Panc1 (cell line): ENCODE measurements at regions not wholly inside any gene's neighbourhood (a gene's known extent, or its start where the extent isn't known, plus 50 kb on each side); places are given as distances from the start of the nearest gene placed in this dataset.

Experiments
- ATAC-seq: fragments of 200-7000 bp; cut with Tn5 transposase; 2 replicates; pipeline ENCODE4 v1.9.1; 2020; ENCODE audit warnings: mild to moderate bottlenecking, moderate library complexity
- BruUV-seq: library from RNA; stranded (reverse); fragments of 400-500 nt; replicated peaks from 2 replicates; lab custom pipeline; 2021; lab: Mats Ljungman, UMichigan
- CTCF ChIA-PET: fragments of 300-600 bp; sonication (Branson Sonifier 250); formaldehyde crosslinking; loops from one replicate; lab custom pipeline; 2022; ENCODE audit warnings: antibody characterized with exemption; lab: Charles Lee
- POLR2A ChIA-PET: fragments of 300-600 bp; sonication (Branson Sonifier 250); formaldehyde crosslinking; loops from one replicate; lab custom pipeline; 2022; ENCODE audit warnings: antibody characterized with exemption; lab: Charles Lee
- DNase-seq: peaks from one replicate; pipeline ENCODE4 v3.0.0-alpha.2; 2010; ENCODE audit warnings: low read depth, low spot score
- H3K27ac ChIP-seq: 2 replicates; pipeline ENCODE4 v1.5.1; 2011; ENCODE audit warnings: mild to moderate bottlenecking, low read length, inconsistent platforms
- H3K27me3 ChIP-seq: fragments of 200-500 bp; sonication (Bioruptor generic); 2 replicates; pipeline ENCODE4 v1.6.0; 2014; ENCODE audit warnings: low read length, inconsistent platforms; ENCODE audit not compliant: control insufficient read depth, insufficient read depth
- H3K36me3 ChIP-seq: fragments of 200-500 bp; sonication (Bioruptor generic); 2 replicates; pipeline ENCODE4 v1.5.1; 2014; ENCODE audit warnings: inconsistent platforms, mild to moderate bottlenecking, low read length, moderate library complexity; ENCODE audit not compliant: control insufficient read depth, insufficient read depth
- H3K4me1 ChIP-seq: 2 replicates; pipeline ENCODE4 v1.5.1; 2011; ENCODE audit warnings: inconsistent platforms, mild to moderate bottlenecking, low read length, moderate library complexity; ENCODE audit not compliant: control insufficient read depth, insufficient read depth
- H3K4me3 ChIP-seq, 2 experiments: 2 replicates each; pipeline ENCODE4 v1.5.1; 2011 to 2012; ENCODE audit warnings: low read depth in 2 of 2, low read length in 2 of 2, mild to moderate bottlenecking in 2 of 2, inconsistent platforms in 1 of 2, moderate library complexity in 1 of 2
- H3K9me3 ChIP-seq: fragments of 200-500 bp; sonication (Bioruptor generic); 2 replicates; pipeline ENCODE4 v1.5.1; 2014; ENCODE audit warnings: low read depth, mild to moderate bottlenecking, inconsistent platforms, low read length, moderate library complexity; ENCODE audit not compliant: control insufficient read depth, insufficient read depth
- POLR2AphosphoS5 ChIP-seq: IDR thresholded peaks from 2 replicates; pipeline ENCODE4 v1.6.1; 2012; ENCODE audit warnings: mild to moderate bottlenecking, low read depth, low read length, moderate library complexity
- SIN3A ChIP-seq: IDR thresholded peaks from 2 replicates; pipeline ENCODE4 v1.6.1; 2012; ENCODE audit warnings: low read depth, mild to moderate bottlenecking, low read length, moderate library complexity, borderline replicate concordance; ENCODE audit not compliant: insufficient read depth
- TCF7L2 ChIP-seq: IDR thresholded peaks from 2 replicates; pipeline ENCODE4 v1.6.1; 2011; ENCODE audit warnings: mild to moderate bottlenecking, low read depth, low read length, inconsistent platforms
- in situ Hi-C: cut with HindIII; loops from 2 replicates; pipeline ENCODE4 v1.10.0; 2016; ENCODE audit warnings: low sequenced_read_pairs, low pct_unique_long_range_greater_than_20kb
- intact Hi-C: fragments of 100-400 bp; cut with micrococcal nuclease; formaldehyde crosslinking; loops from one replicate; pipeline ENCODE4 v1.10.0; 2022; ENCODE audit not compliant: unreplicated experiment
- TF ChIP-seq, protein P1 (sequence below), 2 experiments: IDR thresholded peaks; 2 replicates each; pipeline ENCODE4 v1.6.1; 2011 to 2012; ENCODE audit warnings: low read depth in 2 of 2, control low read depth in 1 of 2, low read length in 1 of 2, mild to moderate bottlenecking in 1 of 2, moderate library complexity in 1 of 2; ENCODE audit not compliant: insufficient read depth in 1 of 2
- TF ChIP-seq, protein P2 (sequence below): fragments of 450-650 bp; IDR thresholded peaks from 2 replicates; pipeline ENCODE4 v1.5.1; 2017; ENCODE audit warnings: mild to moderate bottlenecking

DNA sequence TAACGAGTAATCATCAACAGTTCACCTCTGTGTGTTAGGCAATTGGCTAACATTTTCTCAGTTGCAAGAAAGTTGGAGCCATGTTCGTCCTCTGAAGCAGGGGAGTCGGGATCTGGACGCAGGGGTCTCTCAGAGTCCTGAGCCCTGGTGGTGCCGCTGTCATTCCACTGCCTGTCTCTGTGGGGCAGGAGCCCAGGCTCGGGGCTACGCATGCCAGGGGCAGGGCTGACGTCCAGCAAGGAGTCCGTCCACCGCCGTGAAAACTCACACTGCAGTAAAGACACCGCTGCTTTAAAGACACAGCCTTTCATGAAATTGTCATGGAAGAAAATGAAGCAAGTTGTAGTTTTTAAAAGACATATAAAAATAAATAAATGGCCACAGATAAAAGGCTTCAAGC, 571.1 kb upstream of the SOX11 start:
- no TSS peak for BruUV-seq
- ChIA-PET CTCF (no interaction called here), POLR2A (no interaction called here)
- in situ Hi-C loops: no loop called here
- TF ChIP-seq POLR2AphosphoS5: no peak
- no peak for TF ChIP-seq TCF7L2
- TF ChIP-seq, protein P1, sequence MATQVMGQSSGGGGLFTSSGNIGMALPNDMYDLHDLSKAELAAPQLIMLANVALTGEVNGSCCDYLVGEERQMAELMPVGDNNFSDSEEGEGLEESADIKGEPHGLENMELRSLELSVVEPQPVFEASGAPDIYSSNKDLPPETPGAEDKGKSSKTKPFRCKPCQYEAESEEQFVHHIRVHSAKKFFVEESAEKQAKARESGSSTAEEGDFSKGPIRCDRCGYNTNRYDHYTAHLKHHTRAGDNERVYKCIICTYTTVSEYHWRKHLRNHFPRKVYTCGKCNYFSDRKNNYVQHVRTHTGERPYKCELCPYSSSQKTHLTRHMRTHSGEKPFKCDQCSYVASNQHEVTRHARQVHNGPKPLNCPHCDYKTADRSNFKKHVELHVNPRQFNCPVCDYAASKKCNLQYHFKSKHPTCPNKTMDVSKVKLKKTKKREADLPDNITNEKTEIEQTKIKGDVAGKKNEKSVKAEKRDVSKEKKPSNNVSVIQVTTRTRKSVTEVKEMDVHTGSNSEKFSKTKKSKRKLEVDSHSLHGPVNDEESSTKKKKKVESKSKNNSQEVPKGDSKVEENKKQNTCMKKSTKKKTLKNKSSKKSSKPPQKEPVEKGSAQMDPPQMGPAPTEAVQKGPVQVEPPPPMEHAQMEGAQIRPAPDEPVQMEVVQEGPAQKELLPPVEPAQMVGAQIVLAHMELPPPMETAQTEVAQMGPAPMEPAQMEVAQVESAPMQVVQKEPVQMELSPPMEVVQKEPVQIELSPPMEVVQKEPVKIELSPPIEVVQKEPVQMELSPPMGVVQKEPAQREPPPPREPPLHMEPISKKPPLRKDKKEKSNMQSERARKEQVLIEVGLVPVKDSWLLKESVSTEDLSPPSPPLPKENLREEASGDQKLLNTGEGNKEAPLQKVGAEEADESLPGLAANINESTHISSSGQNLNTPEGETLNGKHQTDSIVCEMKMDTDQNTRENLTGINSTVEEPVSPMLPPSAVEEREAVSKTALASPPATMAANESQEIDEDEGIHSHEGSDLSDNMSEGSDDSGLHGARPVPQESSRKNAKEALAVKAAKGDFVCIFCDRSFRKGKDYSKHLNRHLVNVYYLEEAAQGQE (IDR thresholded peaks at IDR 0.05; ENCODE audit: insufficient read depth in 1 of 2, low read depth in 2 of 2, low read length in 1 of 2): no peak
- no peak for TF ChIP-seq SIN3A
- DNase-seq: no peak
- H3K27ac ChIP-seq: no peak overlapping the region
- intact Hi-C loops: no loop called here
- H3K4me3 ChIP-seq: no peak overlapping the region
- no peaks in the 10 kb centered on the region for H3K27me3 ChIP-seq
- H3K36me3 ChIP-seq: no peaks in the 10 kb centered on the region
- no peak for ATAC-seq
- no peaks in the 10 kb centered on the region for H3K4me1 ChIP-seq
- no peaks in the 10 kb centered on the region for H3K9me3 ChIP-seq

DNA sequence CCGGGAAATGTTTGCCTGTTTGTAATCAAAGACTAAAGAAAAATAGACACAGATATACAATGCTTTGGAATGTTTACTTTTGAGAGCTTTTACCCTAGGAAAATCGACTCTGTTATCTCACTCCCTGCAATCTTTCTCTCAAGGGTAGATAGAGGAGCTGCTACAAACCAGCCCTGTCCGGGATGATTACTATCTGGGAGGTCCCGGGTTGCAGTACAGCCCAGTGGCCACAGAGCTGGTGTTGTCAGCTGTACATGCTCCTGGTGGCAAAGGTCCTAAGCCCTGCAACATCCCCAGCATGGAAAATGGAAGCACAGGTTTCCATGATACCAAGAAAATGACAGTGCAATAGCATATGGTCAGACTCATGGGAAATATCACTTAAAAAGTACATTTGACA, 570.5 kb upstream of the SOX11 start:
- no peak overlapping the region for H3K4me3 ChIP-seq
- no peaks in the 10 kb centered on the region for H3K36me3 ChIP-seq
- no peaks in the 10 kb centered on the region for H3K27me3 ChIP-seq
- intact Hi-C loops: no loop called here
- no peak overlapping the region for H3K27ac ChIP-seq
- BruUV-seq: no TSS peak
- ChIA-PET POLR2A (no interaction called here), CTCF (no interaction called here)
- TF ChIP-seq, protein P1 (IDR thresholded peaks at IDR 0.05; ENCODE audit: insufficient read depth in 1 of 2, low read depth in 2 of 2, low read length in 1 of 2): no peak
- TF ChIP-seq SIN3A: no peak
- TF ChIP-seq TCF7L2: no peak
- TF ChIP-seq, protein P2, sequence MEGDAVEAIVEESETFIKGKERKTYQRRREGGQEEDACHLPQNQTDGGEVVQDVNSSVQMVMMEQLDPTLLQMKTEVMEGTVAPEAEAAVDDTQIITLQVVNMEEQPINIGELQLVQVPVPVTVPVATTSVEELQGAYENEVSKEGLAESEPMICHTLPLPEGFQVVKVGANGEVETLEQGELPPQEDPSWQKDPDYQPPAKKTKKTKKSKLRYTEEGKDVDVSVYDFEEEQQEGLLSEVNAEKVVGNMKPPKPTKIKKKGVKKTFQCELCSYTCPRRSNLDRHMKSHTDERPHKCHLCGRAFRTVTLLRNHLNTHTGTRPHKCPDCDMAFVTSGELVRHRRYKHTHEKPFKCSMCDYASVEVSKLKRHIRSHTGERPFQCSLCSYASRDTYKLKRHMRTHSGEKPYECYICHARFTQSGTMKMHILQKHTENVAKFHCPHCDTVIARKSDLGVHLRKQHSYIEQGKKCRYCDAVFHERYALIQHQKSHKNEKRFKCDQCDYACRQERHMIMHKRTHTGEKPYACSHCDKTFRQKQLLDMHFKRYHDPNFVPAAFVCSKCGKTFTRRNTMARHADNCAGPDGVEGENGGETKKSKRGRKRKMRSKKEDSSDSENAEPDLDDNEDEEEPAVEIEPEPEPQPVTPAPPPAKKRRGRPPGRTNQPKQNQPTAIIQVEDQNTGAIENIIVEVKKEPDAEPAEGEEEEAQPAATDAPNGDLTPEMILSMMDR: no peak
- TF ChIP-seq POLR2AphosphoS5: no peak
- no peaks in the 10 kb centered on the region for H3K9me3 ChIP-seq
- in situ Hi-C loops: no loop called here
- no peak for DNase-seq
- no peak for ATAC-seq
- H3K4me1 ChIP-seq: no peaks in the 10 kb centered on the region
